Left forelimb (tissue), 1 donor: ENCODE measurements at regions not wholly inside any gene's neighbourhood (a gene's known extent, or its start where the extent isn't known, plus 50 kb on each side); places are given as distances from the start of the nearest gene placed in this dataset.

Experiments
- DNase-seq: peaks from one replicate; pipeline ENCODE4 v3.0.0-alpha.2; 2018; ENCODE audit warnings: low spot score

DNA sequence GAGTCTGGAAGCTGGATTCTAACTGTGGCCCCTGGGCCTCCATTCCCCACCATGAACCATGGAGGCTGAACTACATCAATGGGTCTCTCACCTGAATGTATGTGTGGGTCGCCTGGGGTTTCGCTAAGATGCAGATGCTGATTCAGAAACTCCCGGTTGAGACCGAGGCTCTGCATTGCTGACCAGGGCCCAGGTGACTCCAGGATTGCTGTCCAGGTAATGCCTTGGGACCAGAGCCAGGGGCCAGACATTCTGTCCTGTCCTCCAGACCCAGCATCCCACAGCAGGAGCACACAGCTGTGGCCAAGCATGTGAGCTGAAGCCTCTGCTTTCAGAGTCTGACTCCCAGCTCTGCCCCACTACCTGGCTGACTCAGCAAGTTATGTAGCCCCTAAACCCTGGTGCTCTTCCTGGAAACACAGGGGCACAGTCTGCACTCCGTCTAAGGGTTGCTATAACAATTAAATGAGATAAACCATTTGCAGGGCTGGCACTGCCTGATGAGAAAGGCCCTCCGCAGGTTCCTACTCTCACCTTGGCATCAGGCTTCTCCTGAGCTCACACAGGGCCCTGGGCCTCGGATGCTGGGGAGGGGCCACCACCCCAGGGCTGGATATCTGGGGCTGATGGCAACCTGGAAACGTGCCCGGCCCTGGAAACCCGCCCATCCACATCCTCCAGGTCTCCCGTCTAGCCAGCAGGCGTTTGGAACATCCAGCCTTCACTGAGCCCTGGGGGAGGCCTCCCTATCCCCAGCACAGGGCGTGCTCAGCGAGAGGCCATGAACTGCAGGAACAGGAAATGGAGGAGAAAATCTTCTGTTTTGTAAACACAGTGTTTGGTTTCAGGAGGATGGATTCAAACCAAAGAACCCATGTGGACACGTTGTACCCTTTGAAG is 175.7 kb downstream of the DLL1 start:
- DNase-seq: peak; percentile 46

DNA sequence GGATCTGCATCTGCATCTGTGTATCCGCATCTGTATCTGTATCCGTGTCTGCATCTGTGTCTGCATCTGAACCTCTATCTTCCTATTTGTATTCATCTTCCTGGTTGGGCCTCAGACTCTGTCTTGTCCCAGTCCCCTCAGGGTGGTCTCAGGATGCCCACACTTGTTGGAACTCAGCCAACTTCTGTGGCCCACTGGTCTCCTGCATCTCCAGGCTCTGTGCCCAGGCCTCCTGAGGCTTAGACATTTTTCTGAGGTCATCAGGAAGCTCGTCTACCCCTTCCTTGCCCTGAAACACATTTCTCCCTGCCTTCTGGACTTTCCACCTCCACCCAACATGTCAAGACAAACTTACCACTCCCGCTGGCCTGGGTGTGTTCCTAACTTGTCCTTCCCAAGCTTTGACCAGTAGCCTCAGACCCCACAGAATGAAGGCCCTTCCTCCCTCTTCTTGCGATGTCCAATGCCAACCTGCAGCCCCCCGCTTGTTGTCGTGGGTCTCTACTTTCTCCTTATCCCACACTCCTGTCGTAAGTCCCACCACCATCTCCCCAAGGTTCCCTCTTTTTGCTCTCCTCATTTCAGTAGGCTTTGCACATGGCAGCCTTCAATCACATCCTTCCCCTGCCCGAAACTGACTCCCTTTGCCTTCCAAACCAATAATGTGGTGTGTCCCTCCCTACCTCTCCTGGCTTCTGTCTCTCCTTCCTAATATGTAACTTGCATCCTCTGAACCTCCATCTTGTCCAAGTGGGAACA is 176.5 kb downstream of the DLL1 start:
- DNase-seq: peak; percentile 31

- DNase-seq: peak; percentile 22
Measured at GRCh38 chr6:170113141-170113540, 177.7 kb downstream of the DLL1 start.

GRCh38 chr6:170112583-170112860 is 178.4 kb downstream of the DLL1 start:
- DNase-seq: peak; percentile 53

GRCh38 chr6:170111816-170112582 is 178.9 kb downstream of the DLL1 start:
- DNase-seq: peak; percentile 25

DNA sequence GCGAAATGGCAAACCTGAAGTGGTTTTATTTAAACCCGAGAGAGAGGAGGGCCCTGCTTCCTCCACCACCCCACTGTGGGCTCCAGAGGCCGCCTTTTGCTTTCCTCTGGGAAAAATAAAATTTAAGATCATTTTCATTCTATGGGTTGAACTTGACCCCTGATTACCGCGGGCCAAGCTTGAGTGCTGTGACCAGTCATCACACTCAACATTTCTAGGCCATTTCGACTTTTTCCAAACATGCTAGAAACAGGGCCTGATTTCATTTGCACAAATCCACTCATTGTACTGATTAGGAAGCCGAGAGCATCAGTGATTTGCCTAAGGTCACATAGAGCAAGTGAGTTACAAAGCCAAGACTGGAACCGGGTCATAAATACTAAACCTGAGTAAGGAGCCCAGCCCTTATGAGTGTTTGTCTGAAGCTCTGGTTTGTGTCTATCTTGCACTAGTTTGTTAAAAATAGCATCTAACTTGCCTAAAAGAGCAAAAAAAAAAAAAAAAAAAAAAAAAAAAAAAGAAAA is 179.7 kb downstream of the DLL1 start:
- DNase-seq: peak; percentile 8

DNA sequence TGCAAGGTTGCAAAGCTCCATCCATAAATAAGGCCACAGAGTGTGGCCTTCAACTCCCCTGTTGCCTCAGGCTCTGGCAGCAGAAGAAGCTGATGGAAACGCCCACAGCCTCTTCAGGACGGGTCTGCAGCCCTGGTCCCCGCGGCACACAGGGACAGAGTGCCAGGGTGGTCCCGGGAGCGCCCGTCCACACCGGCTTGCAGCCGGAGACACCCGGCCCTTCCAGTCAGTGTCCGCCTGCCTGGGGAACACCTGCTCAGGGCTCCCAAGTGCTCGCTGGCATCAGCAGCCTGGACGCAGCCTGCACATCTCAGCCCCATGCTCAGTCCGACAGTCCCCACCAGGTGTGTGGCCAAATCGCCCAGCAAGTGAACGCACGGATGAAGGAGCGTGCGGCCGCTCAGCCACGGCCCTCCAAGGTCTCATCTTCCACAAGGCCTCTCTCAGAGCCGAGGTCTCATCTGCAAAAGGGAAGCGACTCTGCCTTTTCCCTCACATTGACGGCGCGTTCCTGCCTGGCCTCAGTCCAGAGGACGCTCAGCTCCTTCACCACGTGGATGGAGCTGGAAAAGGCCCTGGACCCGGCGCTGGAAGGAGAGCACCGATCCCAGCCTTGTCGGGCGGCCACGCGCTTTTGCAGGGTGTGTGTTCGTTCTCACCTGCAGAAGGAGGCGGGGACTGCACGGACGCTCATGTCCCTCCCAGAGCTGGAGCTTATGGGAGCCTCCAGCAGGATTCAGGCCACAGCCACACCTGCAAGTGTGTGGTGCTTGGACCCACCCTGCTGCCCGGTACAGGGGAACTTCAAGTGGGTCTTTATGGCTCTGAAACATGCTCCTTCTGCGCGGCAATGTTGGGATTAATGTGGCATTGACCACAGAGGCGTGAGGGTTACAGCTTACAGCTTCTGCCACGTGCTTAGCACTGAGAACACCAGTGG is 180.4 kb downstream of the DLL1 start:
- peak; percentile 51 for DNase-seq

GRCh38 chr6:170108890-170109587 is 181.8 kb downstream of the DLL1 start:
- DNase-seq: peak; percentile 25

DNA sequence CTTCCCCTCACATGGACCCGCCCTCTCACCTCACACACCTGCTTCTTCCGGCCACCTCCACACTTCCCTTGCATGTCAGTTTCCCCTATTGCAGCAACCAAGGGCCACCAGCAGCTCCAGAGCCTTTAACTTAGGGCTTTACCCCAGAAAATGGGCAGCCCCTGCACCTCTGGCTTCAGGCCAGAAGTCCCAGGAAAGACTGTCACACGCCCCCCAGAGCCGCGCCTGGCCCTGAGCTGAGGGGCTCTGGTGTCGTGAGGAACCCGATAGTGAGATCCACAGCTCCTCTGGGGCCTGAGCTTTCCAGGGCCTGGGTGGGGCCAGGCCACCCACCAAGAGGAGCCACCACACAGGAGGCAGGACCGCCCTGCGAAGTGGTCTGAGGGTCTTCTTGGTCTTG is 182.4 kb downstream of the DLL1 start:
- DNase-seq: peak; percentile 20

- peak; percentile 54 for DNase-seq
Measured at GRCh38 chr6:170107606-170108222, 183.2 kb downstream of the DLL1 start.

DNA sequence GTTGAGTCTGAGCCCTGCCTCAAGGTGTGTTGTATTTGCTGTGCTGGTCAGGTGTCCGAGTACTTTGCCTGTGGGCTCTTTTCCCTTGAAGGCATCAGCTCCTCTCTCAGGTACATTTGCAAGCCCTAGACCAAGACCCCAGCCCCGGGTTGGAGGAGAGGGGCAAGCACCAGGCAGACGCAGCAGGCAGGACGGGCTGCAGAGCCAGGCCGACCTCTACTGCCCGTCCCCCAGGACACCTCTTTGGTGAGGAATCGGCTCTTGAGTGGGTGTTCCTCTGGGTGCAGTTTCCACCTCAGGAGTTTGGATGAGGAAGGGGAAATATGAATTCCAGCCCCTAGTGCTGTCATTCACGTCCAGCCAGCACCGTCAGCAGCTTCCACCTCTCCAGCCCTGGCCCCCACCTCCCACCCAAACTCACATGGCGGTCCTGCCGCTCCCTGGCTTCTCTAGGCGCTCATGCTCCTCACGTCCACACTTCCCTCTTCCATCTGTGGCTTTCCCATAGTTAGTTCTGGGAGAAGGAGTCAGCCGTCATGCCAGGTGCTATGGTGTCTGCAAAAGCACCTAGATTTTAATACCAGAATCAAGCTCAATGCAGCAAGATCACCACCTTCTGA is 183.9 kb downstream of the DLL1 start:
- peak; percentile 41 for DNase-seq

GRCh38 chr6:170102582-170103481 is 188.0 kb downstream of the DLL1 start:
- peak; percentile 51 for DNase-seq

DNA sequence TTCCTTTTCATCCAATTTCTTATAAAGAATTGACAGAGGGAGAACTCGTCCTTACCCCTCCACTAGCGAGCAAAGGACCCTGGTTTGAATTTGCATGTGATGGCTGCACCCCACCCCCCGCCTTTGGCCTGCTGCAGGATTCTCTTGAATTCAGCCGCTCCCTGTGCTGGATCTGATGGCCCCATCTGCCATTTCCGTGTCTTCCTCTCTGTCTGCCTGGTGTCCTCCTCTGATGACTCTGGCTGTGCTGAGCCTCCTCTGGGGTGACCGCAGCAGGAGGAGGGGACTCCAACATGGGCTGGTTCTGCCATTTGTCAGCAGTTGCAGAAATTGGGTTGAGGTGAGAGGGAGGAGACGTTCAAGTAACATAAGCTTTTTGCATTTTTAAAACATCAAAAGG is 188.8 kb downstream of the DLL1 start:
- peak; percentile 48 for DNase-seq

- peak; percentile 57 for DNase-seq
Measured at GRCh38 chr6:170101281-170102035, 189.4 kb downstream of the DLL1 start.

DNA sequence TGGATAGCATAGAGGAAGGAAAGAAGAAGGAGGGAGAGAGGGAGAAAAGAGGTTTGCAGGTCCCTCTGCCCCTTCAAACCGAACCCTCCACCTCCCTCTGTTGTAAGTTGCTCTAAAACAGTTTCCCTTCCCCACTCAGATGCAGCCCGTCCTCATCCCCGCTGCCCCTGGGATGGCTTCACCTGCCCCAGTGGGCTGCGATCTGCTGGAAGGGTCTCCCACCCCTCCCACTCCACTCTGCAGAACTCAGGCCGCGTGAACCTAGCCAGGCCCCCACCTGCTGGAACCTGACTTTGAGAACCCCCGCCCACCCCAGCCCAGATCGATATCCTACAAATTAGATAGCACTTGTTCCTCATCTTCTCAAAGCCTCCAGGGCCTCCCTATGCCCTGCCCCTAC is 190.8 kb downstream of the DLL1 start:
- DNase-seq: peak; percentile 23

- DNase-seq: peak; percentile 22
Measured at GRCh38 chr6:170099387-170099786, 191.5 kb downstream of the DLL1 start.

DNA sequence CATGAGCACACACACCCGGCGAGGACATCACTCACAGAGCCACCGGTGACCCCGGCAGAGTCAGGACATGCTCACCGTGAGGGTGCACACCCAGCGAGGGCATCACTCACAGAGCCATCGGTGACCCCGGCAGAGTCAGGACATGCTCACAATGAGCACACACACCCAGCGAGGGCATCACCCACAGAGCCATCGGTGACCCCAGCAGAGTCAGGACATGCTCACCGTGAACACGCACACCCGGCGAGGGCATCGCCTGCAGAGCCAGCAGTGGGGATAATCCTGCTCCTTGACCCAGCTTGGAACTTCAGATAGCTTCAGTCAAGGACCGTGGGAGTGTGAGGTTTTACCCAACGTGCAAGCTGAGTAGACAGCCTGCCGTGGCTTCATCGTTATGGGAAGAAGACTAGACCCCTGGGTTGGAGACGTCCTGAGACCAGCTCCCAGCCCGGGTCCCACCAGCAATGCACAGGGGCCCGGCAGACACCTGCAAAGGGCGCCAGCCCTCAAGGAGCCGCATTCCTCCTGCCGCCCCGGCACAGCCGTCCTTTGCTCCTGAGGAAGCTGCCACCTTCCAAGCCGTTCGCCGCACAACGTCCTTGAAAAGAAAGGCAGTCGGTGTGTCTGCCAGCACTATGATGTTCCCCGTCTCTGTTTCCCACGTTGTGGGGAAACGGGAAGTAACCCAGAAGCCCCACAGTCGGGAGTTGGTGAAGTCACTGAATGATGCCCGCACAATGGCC is 192.3 kb downstream of the DLL1 start:
- DNase-seq: peak; percentile 53
